ENCODE measurements at regions not wholly inside any gene's neighbourhood (a gene's known extent, or its start where the extent isn't known, plus 50 kb on each side); places are given as distances from the start of the nearest gene placed in this dataset.

- Mint-ChIP-seq H3K4me1 (peaks cover 65% of the 10 kb centered on the region), H3K27ac (peak overlapping the region; percentile 70)
- CTCF ChIA-PET, result interaction anchor here (1.2 kb wide), 1 partner anchor 71 kb away, joined by 3 read pairs; no protein-coding TSS in a partner anchor
Measured at GRCh38 chr10:129102906-129103693, 363.9 kb upstream of the MGMT start.

GRCh38 chr10:129104266-129105045 is 362.6 kb upstream of the MGMT start:
- Mint-ChIP-seq H3K36me3 (peaks cover 9% of the 10 kb centered on the region), H3K27ac (peak overlapping the region; percentile 90), H3K9me3 (peaks cover 6% of the 10 kb centered on the region), H3K4me1 (peaks cover 65% of the 10 kb centered on the region), H3K4me3 (no peak overlapping the region), H3K27me3 (peaks cover 9% of the 10 kb centered on the region)
- DNase-seq, result no peak
- CTCF ChIA-PET, result interaction anchor here (1.2 kb wide), 1 partner anchor 73 kb away, joined by 3 read pairs; no protein-coding TSS in a partner anchor

More at GRCh38 chr10:129102906-129103693, 363.9 kb upstream of the MGMT start:
- Mint-ChIP-seq H3K9me3 (peaks cover 6% of the 10 kb centered on the region), H3K36me3 (peaks cover 9% of the 10 kb centered on the region), H3K4me3 (no peak overlapping the region), H3K27me3 (no peaks in the 10 kb centered on the region)
- no peak for DNase-seq

DNA sequence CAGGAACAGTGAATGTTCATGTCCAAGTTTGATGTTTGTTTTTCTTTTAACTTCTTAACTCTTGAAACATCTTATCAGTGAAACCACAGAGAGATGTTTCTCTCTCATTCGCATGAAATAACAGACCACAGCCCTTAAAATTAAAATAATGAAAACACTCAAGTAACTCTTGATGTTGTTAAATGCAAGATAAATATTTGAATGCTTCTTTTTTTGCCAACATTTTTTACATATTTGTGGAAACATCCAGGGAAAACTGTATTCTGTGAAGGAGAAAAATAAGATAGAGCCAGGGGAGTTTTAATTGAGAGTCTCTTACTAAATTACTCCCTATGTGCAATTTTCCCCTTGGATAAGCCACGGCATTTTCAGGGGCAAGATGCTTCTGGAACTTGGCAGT is 361.8 kb upstream of the MGMT start:
- Mint-ChIP-seq H3K27me3 (peaks cover 13% of the 10 kb centered on the region), H3K9me3 (peaks cover 6% of the 10 kb centered on the region), H3K4me3 (peak overlapping the region; percentile 7), H3K4me1 (peaks cover 65% of the 10 kb centered on the region), H3K27ac (peak overlapping the region; percentile 90), H3K36me3 (peaks cover 9% of the 10 kb centered on the region)
- CTCF ChIA-PET, result no interaction called here
- no peak for DNase-seq

GRCh38 chr10:129106314-129106713 is 360.7 kb upstream of the MGMT start:
- CTCF ChIA-PET, result no interaction called here
- DNase-seq, result no peak
- Mint-ChIP-seq H3K4me3 (no peak overlapping the region), H3K27ac (no peak overlapping the region), H3K4me1 (peaks cover 59% of the 10 kb centered on the region), H3K27me3 (peaks cover 16% of the 10 kb centered on the region), H3K36me3 (peaks cover 9% of the 10 kb centered on the region), H3K9me3 (peaks cover 6% of the 10 kb centered on the region)

DNA sequence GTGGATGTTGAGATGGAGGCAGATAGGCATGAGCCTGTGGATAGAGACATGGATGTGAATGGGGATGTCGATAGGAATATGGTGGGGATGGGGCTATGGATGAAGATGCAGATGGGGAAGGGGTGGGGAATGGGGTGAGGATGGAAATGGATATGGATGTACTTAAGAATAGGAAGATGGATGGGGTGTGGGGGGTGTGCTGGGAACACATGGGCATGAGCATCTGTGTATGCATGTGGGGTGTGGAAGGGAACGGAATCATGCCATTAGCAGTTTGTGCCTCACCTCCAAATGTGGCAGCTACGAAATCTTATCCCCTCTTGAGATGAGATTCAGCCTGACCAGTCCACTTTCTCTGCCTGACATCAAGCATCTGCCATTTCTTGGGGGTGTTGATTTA is 359.5 kb upstream of the MGMT start:
- peaks cover 47% of the 10 kb centered on the region for H3K4me1 Mint-ChIP-seq
- peaks cover 16% of the 10 kb centered on the region for H3K27me3 Mint-ChIP-seq
- CTCF ChIA-PET, result no interaction called here
- peaks cover 6% of the 10 kb centered on the region for H3K9me3 Mint-ChIP-seq
- H3K4me3 Mint-ChIP-seq, result no peak overlapping the region
- no peak for DNase-seq
- no peak overlapping the region for H3K27ac Mint-ChIP-seq
- peaks cover 5% of the 10 kb centered on the region for H3K36me3 Mint-ChIP-seq

- H3K4me1 Mint-ChIP-seq, result peaks cover 38% of the 10 kb centered on the region
- no peak overlapping the region for H3K4me3 Mint-ChIP-seq
- peaks cover 5% of the 10 kb centered on the region for H3K36me3 Mint-ChIP-seq
- CTCF ChIA-PET, result no interaction called here
- H3K27ac Mint-ChIP-seq, result no peak overlapping the region
- no peak for DNase-seq
- H3K27me3 Mint-ChIP-seq, result peaks cover 16% of the 10 kb centered on the region
- peaks cover 3% of the 10 kb centered on the region for H3K9me3 Mint-ChIP-seq
Measured at GRCh38 chr10:129108378-129108777, 358.7 kb upstream of the MGMT start.

GRCh38 chr10:129108994-129109393 is 358.0 kb upstream of the MGMT start:
- no peak for DNase-seq
- Mint-ChIP-seq H3K9me3 (peaks cover 3% of the 10 kb centered on the region), H3K27ac (no peak overlapping the region)

GRCh38 chr10:129110780-129111179 is 356.3 kb upstream of the MGMT start:
- no peak for DNase-seq
- H3K36me3 Mint-ChIP-seq, result no peaks in the 10 kb centered on the region
- no peak overlapping the region for H3K4me3 Mint-ChIP-seq
- peaks cover 3% of the 10 kb centered on the region for H3K9me3 Mint-ChIP-seq
- H3K27ac Mint-ChIP-seq, result no peak overlapping the region
- CTCF ChIA-PET, result no interaction called here
- H3K27me3 Mint-ChIP-seq, result peaks cover 16% of the 10 kb centered on the region
- peaks cover 28% of the 10 kb centered on the region for H3K4me1 Mint-ChIP-seq

More at GRCh38 chr10:129108994-129109393, 358.0 kb upstream of the MGMT start:
- Mint-ChIP-seq H3K36me3 (peaks cover 3% of the 10 kb centered on the region), H3K4me3 (no peak overlapping the region), H3K27me3 (peaks cover 16% of the 10 kb centered on the region), H3K4me1 (peaks cover 32% of the 10 kb centered on the region)
- CTCF ChIA-PET, result no interaction called here

DNA sequence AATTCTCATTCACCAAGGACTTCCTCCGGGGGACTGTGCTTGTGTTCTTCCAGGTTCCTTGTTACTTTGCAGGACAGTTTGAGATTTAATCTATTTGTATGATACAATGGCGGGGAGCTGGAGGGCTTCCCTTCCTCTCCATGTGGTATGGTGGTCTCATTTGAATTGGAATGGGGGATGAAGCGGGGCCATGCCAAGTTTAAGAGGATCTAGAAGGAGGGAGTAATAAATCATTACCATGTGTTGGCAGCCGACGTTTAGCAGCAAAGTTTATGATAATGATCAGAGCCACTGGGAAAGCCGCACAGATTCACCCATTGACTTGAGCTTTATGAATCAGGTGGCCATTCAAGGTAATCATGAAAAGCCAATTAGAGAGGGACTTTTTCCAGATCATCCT is 355.1 kb upstream of the MGMT start:
- peaks cover 19% of the 10 kb centered on the region for H3K27me3 Mint-ChIP-seq

DNA sequence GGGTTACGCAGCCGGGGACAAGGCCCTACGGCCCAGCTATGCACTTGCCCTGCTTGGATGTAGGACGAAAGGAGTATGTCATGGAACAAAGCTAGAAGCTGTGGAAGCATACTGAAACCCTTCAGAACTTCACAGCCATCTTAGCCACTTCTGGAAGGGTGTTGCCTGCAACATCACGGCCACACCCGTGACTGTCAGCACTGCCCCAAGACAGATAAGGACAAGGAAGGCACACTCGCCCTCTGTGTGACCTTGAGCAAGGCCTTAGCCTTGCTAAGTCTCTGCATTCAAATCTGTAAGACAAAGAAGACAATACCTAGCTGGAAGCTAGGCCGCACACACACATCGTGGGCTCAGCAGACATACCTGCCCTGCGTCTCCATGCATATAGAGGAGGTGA is 352.5 kb upstream of the MGMT start:
- Mint-ChIP-seq H3K4me3 (no peak overlapping the region), H3K27ac (no peak overlapping the region), H3K9me3 (peaks cover 2% of the 10 kb centered on the region), H3K4me1 (peaks cover 14% of the 10 kb centered on the region), H3K36me3 (peaks cover 2% of the 10 kb centered on the region), H3K27me3 (peaks cover 15% of the 10 kb centered on the region)
- DNase-seq, result no peak
- CTCF ChIA-PET, result no interaction called here

More for the DNA sequence above, 355.1 kb upstream of the MGMT start:
- DNase-seq, result no peak
- H3K27ac Mint-ChIP-seq, result no peak overlapping the region
- CTCF ChIA-PET, result no interaction called here
- peaks cover 18% of the 10 kb centered on the region for H3K4me1 Mint-ChIP-seq
- peaks cover 2% of the 10 kb centered on the region for H3K36me3 Mint-ChIP-seq
- H3K4me3 Mint-ChIP-seq, result no peak overlapping the region
- peaks cover under 1% of the 10 kb centered on the region for H3K9me3 Mint-ChIP-seq

DNA sequence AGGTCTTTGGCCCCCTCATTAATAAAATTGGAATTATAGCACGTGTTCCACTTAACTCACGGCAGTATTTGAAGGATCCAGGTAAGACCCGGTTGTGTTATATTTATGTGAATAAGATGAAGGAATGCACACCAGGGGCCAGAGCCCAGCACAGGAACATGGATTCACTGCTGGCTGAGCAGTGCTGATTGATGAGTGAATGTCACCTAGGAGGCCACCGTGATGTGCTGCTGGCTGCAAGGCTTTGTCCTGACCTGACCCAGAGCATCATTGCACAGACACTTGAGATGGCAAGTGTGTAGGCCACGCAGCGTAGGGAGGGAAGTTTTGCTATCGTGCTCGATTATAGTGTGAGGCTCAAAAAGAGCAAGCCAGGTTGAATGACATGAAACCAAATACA is 350.7 kb upstream of the MGMT start:
- Mint-ChIP-seq H3K4me1 (peaks cover 25% of the 10 kb centered on the region), H3K36me3 (peaks cover 2% of the 10 kb centered on the region), H3K9me3 (peaks cover 2% of the 10 kb centered on the region), H3K4me3 (no peak overlapping the region), H3K27ac (no peak overlapping the region), H3K27me3 (peaks cover 7% of the 10 kb centered on the region)
- no peak for DNase-seq
- CTCF ChIA-PET, result no interaction called here

DNA sequence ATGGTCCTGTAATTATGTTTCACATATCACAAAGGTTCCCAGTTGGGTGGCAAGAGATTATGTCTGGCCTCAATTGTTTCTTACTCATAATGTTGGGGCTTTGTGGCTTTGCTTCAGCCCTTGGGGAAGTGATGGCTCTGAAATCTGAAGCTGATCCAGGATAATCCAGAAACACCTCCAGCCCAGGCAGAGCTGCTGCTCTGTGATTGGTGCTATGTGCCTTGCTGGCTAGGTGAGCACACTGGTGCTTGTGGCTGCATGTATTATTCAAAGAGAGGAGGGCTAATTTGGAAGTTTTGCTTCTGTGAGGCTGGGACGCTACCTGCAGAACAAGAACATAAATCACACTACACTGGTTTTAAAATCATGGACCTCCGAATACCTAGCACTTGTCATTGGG is 346.6 kb upstream of the MGMT start:
- no peak overlapping the region for H3K4me3 Mint-ChIP-seq
- H3K36me3 Mint-ChIP-seq, result peaks cover 2% of the 10 kb centered on the region
- CTCF ChIA-PET, result interaction anchor here (0.8 kb wide), 1 partner anchor 14 kb away, joined by 3 read pairs; no protein-coding TSS in a partner anchor
- peaks cover 3% of the 10 kb centered on the region for H3K9me3 Mint-ChIP-seq
- peaks cover 34% of the 10 kb centered on the region for H3K4me1 Mint-ChIP-seq
- no peak overlapping the region for H3K27ac Mint-ChIP-seq
- peaks cover 7% of the 10 kb centered on the region for H3K27me3 Mint-ChIP-seq
- DNase-seq, result no peak

GRCh38 chr10:129122846-129123245 is 344.2 kb upstream of the MGMT start:
- no peak for DNase-seq
- no peak overlapping the region for H3K4me3 Mint-ChIP-seq
- peaks cover 34% of the 10 kb centered on the region for H3K4me1 Mint-ChIP-seq
- CTCF ChIA-PET, result no interaction called here
- H3K36me3 Mint-ChIP-seq, result no peaks in the 10 kb centered on the region
- no peak overlapping the region for H3K27ac Mint-ChIP-seq
- peaks cover 4% of the 10 kb centered on the region for H3K27me3 Mint-ChIP-seq
- peaks cover 6% of the 10 kb centered on the region for H3K9me3 Mint-ChIP-seq

DNA sequence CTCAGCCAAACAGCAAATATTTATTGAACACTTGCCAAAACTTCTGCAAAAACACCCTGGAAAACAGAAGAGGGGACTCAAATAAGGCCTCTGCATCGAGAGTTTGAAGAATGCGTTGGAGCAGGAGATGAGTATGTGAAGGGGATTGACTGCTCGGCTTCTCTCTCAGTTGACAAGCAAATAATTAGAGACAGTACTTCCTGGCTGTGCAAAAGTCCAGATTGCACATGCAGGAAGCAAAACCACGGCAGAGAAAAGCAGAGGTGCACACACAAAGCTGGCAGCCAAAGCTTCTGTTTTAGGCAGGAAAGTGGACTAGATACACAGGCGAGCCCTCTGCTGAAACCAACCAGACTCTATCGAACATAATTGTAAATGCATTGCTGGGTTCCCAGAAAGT is 343.6 kb upstream of the MGMT start:
- H3K27me3 Mint-ChIP-seq, result peaks cover 4% of the 10 kb centered on the region
- no peak overlapping the region for H3K4me3 Mint-ChIP-seq

More for the DNA sequence above, 343.6 kb upstream of the MGMT start:
- Mint-ChIP-seq H3K36me3 (no peaks in the 10 kb centered on the region), H3K27ac (no peak overlapping the region), H3K9me3 (peaks cover 6% of the 10 kb centered on the region), H3K4me1 (peaks cover 34% of the 10 kb centered on the region)
- CTCF ChIA-PET, result no interaction called here
- no peak for DNase-seq

Measured in activated naive CD4-positive, alpha-beta T cell treated with anti-CD3 and anti-CD28 coated beads, Interleukin-2, amount 10 ng/mL, durations not matched to agents 7 days and 5 days (primary cell).